ENCODE measurements at regions not wholly inside any gene's neighbourhood (a gene's known extent, or its start where the extent isn't known, plus 50 kb on each side); places are given as distances from the start of the nearest gene placed in this dataset.

GRCh38 chr1:195806060-195806459 lies 802.2 kb downstream of the KCNT2 start:
- no peak for DNase-seq

- peak; percentile 2 for DNase-seq
Measured at GRCh38 chr1:195804547-195804946, 803.7 kb downstream of the KCNT2 start.

DNA sequence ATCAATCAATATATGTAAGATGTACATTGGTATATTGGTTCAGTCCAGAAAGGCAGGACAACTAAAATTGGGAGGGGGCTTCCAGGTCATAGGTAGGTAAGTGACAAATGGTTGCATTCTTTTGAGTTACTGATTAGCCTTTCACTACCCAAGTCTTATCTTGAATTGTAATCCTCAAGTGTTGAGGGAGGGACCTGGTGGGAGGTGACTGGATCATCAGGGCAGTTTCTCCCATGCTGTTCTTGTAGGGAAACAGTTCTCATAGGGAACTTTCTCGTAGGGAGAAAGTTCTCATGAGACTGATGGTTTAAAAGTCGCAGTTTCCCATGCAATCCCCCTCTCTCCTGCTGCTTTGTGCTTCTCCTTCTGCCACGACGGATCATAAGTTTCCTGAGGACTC lies 809.2 kb downstream of the KCNT2 start:
- DNase-seq: no peak

DNA sequence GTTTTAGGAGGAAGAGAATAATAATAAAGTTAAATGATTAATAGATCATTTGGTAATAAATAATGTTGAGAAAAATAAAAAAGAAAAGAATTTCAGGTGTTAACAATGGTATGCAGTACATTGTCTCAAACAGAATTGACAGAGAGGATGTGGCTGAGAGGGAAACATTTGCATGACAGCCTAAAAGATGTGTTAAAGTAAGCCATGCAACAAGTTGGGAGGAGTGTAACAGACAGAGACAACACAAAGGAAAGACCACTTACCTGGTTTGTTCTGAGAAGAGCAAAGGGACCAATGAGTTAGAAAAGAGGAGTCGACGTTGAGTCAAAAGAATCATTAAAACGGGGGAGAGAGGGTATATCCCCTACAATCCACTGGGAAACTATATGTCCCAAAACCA lies 814.0 kb downstream of the KCNT2 start:
- no peak for DNase-seq

GRCh38 chr1:195791796-195792195 lies 816.4 kb downstream of the KCNT2 start:
- DNase-seq: no peak

GRCh38 chr1:195790514-195791168 lies 817.6 kb downstream of the KCNT2 start:
- no peak for DNase-seq

- DNase-seq: no peak
Measured at GRCh38 chr1:195789321-195789720, 818.9 kb downstream of the KCNT2 start.

DNA sequence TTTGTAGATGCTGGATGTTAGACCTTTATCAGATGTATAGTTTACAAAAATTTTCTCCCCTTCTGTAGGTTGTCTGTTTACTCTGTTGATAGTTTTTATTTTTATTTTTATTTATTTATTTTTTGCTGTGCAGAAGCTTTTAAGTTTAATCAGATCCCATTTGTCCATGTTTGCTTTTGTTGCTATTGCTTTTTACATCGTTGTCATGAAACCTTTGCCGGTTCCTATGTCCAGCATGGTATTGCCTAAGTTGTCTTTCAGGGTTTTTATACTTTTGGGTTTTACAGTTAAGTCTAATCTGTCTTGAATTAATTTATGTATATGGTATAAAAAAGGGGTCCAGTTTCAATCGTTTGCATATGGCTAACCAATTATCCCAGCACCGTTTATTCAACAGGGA lies 819.5 kb downstream of the KCNT2 start:
- no peak for DNase-seq

- no peak for DNase-seq
Measured at GRCh38 chr1:195785830-195786229, 822.4 kb downstream of the KCNT2 start.

GRCh38 chr1:195773931-195774330 lies 834.3 kb downstream of the KCNT2 start:
- DNase-seq: no peak

- peak; percentile 55 for DNase-seq
Measured at GRCh38 chr1:195769461-195769860, 838.8 kb downstream of the KCNT2 start.

DNA sequence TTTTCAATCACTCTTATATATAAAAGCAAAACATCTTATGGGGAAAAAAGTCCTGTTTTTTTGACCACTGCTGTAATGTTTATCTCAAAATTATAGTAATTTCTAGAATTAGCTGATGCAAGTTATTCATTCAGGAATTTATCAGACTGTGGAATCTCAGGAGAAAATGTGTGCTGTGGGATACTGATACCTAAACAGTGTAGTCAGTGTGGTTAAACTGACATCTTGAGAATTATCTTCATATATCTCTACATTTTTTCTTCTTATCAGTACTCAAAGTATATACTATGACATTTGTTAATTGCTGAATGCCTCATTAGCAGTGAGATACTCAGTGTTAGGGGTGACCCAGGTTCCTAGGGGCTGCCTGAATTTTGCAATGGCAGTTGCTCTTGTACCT lies 839.3 kb downstream of the KCNT2 start:
- DNase-seq: peak; percentile 55

GRCh38 chr1:195768377-195768776 lies 839.9 kb downstream of the KCNT2 start:
- DNase-seq: no peak

DNA sequence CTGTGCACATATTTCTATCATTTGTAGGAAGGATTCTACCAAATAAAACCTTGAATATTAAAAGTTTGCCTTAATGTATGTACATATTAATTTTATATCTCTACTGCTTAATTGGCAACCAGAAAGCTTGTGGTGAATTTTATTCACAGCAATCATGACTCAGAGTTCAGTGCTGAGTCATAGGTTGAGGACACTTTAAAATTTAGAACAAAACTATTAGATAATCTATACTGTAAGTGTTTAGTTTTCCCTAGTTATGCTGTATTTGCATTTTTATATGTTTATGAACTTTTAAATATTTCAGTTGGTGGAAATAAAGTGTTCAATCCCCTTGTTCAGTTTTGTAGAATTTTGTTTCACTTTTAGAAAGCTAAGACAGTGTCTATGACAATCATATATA lies 841.5 kb downstream of the KCNT2 start:
- DNase-seq: peak; percentile 68

- DNase-seq: no peak
Measured at GRCh38 chr1:195765099-195765498, 843.1 kb downstream of the KCNT2 start.

GRCh38 chr1:195763907-195764374 lies 844.3 kb downstream of the KCNT2 start:
- DNase-seq: no peak

- no peak for DNase-seq
Measured at GRCh38 chr1:195763146-195763906, 844.9 kb downstream of the KCNT2 start.

GRCh38 chr1:195761104-195761503 lies 847.1 kb downstream of the KCNT2 start:
- DNase-seq: no peak

GRCh38 chr1:195756109-195756508 lies 852.1 kb downstream of the KCNT2 start:
- no peak for DNase-seq

- DNase-seq: peak; percentile 56
Measured at GRCh38 chr1:195754874-195755273, 853.4 kb downstream of the KCNT2 start.

GRCh38 chr1:195754303-195754702 lies 853.9 kb downstream of the KCNT2 start:
- DNase-seq: no peak

- DNase-seq: no peak
Measured at GRCh38 chr1:195748969-195749368, 859.3 kb downstream of the KCNT2 start.

- DNase-seq: no peak
Measured at GRCh38 chr1:195745189-195746010, 862.8 kb downstream of the KCNT2 start.

All from fibroblast of skin of abdomen (primary cell).